Stimulated activated CD8-positive, alpha-beta memory T cell treated with anti-CD3 and anti-CD28 coated beads, Interleukin-15, amount 100 ng/mL, for 48 hours (primary cell): ENCODE measurements at regions not wholly inside any gene's neighbourhood (a gene's known extent, or its start where the extent isn't known, plus 50 kb on each side); places are given as distances from the start of the nearest gene placed in this dataset.

ENCODE experiments used
- DNase-seq, 2 donors: peaks; one replicate each; pipeline ENCODE4 v3.0.0-alpha.2; 2020; ENCODE audit warnings: low read depth in 2 of 2

DNA sequence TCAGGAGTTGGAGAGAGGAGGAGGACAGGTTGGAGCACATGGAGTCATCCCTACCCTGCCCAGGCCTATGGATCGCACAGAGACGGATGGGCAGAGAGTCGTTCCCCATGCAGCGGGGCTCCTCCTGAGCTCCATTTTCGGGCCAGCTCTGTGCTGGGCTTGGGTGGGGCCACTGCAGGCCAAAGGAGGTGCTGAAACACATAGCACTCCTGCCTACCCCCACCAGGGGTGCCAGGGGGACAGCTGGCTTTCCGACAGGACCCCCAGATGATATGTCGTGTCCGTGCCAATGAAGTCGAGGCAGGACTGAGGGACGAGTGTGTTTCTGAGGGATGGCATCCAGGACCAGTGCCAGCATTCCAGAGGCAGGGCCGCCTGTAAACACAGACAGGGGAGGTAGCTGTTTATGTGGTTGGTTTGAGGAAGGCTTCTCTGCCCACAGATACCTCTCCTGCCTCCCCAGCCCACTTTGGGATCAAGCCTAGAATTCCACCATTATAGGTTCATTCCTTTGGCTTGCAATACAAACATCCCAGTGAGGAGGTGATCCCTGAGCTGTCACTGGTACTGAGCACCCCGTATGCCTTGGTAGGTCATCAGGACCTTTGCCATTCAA lies 116.6 kb downstream of the GLI2 start:
- no peak for DNase-seq

DNA sequence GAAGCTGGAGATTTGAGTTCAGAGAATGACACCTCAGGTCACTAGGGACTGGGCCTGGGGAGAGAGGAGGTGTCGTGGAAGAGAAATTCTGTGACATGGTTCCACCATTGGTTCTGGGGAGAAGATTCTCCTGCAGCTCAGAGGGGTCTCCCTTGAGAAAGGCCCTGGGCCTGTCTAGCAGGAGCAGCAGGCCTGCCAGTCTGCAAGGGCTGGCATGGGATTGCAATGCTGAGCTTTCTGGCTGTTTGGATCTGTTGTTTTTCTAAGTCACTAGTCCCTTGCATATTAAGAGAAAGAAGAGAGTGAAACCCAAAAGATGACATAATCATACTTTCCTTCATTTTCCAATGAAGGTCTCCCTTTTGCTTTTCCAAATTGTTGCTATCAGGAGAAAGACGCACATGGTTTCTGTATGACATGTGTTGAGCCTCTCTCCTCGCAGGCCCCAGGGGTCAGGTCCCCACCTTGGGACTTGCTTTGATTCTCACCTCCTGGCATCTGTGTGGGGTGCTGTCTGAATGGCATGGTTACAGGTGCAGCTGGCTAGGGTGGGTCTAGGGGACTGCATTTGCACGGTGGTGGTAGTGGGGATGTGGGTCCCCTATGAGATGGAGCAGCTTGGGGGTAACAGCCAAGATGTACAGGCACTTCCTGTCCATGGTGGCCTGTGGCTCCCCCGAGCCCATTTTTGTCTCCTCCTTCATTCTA lies 117.8 kb downstream of the GLI2 start:
- no peak for DNase-seq

DNA sequence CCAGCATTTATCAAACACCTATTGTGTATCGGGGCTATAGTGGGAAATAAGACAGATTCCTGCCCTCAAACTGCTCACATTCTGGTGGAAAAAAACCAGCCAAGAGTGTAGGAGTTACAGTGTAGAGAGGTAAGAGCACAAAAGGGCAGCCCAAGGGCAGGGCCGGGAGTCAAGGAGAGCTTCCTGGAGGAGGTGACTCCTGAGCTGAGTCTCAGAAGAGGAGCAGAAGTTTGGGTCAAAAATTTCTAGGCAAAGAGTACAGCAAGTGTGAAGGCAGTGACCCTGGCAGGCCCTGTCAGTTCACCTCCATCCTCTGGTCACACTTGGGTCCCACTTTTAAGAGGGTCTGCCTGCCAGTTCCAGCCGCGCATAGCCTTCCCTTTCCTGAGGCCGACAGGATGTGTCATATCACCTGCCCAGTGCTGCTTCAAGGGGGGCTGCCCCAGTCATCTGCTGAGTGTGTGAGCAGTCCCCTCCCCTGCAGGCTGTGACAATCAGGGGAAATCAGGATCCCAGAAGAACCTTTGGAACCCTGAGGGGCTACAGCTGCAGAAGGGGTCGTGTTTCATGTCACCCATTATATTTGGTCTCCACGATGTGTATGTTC lies 118.4 kb downstream of the GLI2 start:
- DNase-seq: no peak

DNA sequence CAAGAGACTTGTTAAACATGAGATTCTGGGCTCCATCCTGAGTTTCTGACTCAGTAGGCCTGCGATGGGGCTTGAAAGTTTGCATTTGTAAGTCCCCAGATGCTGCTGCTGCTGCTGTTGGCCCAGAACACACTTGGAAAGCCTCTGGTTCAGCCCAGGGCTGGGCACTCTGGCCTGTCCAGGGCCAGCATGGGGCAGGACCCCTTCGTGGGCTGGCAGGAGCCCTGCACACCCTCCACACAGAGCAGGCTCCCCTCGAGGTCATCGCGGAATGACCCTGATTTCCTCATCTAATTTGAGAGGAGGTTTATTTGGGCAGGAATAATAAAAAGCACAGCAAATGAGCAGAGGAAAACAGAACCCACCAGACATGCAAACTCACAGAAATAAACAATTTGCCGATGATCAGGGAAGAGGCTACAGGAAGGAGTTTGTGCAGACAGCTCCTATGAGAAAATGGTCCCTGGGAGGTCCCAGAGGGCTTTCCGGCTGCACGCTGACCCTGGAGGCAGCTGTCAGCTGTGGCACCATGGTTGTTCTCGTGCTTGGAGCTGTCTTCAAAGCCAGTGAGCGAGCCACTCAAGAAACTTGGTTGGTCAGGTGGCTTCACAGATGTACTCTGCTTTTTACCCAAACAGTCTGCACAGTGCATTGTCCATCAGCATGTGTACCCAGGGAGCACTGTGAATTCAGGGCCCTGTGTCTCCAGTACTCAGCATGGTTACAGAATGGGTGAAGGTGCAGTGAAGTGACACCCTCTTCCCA lies 119.3 kb downstream of the GLI2 start:
- no peak for DNase-seq

DNA sequence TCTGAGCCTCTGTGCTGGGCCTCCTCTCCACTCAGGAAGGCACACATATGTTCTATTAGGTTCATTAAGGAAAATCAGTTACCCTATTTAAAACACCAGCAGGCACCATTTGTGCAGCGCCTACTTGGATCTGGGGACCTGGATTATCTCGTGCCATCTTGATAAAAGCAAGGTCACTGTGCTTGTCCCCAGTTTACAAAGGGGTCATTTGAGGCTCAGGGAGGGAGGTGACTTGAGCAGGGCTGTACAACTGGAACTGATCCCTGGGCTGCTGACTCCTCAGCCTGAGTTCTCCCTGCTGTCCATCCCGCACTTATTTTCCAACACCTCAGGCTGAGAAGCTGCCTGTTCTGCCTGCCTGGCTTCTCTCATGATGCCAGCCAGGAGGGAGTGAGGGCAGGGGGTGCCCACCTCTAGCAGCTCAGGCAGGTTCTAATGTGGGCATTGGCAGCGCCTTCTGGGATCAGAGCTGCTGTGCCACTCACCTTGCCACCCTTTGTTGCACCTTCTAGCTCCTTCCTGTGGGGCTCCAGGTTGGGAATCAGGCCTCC lies 120.3 kb downstream of the GLI2 start:
- no peak for DNase-seq

DNA sequence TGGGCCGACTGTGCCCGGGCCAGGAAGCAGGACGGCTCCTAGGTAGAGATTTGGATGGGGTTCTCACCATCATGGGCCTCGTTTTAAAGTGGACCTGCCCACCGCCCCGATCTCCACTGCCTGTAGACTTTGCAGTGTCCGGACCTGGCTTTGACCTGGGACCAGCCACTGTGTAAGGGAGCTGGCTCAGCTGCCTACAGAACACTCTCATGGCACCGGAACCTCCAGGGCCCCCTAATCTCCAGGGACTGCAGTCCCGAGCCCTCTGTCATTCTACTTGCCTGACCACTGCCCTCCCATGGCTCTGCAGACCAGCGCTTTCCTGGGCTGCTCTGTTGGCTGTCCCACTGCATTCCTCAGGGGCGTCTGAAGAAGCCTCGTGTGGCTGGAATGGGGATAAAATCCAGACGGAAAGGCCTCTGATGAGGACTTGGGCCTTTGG lies 120.8 kb downstream of the GLI2 start:
- DNase-seq: no peak

DNA sequence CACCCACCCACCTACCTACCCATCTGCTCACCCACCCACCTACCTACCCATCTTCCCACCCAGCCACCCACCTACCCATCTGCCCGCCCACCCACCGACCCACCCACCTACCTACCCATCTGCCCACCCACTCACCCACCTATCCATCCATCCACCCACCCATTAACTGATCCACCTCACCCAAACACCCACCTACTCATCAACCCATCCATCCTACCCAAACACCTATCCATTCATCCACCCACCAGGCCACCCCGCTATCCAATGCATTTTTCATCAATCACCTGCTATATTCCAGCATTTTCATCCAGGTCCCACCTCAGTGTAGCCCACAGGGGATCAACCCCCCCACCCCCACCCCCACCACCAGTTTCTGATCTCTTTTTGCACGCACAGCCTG lies 121.8 kb downstream of the GLI2 start:
- no peak for DNase-seq

DNA sequence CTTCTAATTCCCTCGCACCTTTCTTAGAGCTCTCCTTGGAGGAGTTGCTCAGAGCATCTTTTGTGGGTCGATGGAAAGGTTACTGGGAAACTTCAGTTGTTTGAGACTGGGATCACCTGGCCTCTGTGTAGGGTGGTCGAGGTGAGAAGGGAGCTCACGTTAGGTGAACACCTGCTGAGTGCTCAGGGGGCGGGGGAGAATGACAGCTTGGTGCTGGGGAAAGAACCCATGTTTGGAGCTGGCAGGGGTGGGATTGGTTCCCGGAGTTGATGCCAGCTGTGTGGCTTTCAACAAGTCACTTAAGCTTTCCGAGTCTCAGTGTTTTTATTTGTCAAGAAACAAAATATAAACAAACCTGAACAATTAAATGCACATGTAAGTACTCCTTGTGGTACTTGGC lies 122.3 kb downstream of the GLI2 start:
- no peak for DNase-seq

DNA sequence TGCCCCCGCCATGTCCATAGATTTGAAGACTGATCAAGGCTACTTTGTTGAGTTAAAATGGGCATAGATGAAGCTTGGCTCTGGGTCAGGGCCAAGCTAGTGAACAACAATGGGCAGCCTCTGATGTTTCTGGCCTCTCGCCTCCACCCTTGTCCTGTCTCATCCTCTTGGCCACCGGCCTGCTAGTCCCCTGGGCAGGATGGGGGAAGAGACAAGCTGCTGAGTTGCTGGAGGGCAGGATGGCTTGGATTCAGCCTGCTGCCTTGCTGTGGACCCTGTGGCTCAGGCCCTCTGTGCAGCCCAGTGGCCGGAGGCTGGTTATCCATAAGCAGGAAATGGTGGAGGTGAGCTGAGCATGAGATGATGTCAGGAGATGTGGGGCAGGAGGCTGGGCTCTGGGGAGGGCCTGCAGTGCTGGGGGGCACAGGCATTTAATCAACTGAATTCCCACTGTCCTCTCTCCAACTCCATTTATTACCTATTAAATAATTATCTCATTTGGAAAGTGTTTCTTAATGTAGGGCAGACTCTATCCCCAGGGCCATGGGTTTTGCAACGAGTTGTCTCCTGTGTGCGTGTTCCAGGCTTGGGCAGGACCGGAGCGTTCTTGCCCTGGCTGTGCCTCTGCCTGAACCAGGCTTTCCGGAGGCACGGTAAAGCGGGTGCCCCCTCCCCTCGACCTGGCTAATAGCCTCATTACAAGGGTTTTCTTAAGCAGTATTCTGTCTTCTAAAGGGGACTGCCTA lies 122.9 kb downstream of the GLI2 start:
- no peak for DNase-seq

DNA sequence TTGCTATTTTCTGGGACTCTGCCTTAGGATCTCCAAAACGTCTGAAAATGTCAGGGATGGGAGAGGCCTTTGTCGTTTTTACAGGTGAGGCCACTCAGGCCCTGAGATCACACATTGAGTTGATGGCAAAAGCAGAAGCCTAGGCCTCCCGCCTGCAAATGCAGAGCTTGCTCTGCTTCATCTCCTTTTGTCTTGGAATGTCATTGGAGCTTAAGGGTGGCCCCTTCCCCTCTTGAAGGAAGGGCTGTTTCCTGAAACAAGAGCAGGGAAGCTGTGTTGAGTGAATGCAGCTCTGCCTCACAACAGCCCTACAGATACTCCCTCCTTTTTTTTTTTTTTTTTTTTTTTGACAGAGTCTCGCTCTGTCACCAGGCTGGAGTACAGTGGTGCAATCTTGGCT lies 123.5 kb downstream of the GLI2 start:
- DNase-seq: no peak

DNA sequence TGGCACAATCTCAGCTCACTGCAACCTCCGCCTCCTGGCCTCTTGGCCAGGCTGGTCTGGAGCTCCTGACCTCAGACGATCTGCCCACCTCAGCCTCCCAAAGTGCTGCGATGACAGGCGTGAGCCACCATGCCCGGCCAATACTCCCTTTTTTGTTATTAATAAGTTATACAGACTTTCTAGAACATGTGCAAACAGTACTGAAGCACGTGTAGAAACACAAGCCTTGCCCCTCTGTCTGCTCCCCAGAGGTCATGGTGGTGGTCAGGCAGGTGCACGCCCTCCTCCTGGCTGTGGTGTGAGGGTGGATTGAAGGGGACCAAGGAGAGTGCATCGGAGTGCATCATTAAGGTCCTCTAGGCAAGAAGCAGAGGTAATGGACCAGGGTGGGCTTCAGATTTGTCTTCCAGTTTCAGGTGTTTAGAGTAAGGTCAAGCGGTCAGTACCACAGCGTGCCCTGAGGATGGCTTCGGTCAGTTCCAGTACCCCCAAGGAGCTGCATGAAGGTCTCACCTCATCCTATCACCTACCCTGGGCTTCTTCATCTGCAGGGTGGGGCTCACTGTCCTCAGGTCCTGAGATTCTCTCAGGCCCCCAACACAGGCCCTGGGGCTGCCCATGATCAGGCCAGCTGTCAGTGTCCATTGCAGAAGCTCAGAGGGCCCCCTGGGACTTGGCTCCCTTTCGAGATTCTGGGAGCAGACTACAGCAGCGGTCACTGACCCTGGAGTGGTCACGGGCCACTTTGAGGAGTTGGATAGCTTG lies 124.3 kb downstream of the GLI2 start:
- no peak for DNase-seq

DNA sequence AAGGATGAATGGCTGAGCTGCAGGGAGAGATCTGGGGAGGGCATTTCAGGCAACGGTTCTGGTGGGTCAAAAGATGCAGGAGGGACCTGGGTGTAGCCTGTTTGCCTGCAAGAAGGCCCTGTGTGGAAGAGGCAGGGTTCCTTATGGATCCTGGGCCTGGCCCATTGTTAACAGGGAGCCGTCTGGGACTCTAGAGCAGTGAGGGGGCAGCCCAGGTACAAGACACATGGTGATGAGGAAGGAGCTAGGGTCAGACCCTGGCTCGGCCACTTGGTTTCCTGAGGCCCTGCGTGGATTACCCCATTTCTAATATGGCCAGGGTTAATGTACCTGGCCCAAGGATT lies 124.9 kb downstream of the GLI2 start:
- DNase-seq: no peak

DNA sequence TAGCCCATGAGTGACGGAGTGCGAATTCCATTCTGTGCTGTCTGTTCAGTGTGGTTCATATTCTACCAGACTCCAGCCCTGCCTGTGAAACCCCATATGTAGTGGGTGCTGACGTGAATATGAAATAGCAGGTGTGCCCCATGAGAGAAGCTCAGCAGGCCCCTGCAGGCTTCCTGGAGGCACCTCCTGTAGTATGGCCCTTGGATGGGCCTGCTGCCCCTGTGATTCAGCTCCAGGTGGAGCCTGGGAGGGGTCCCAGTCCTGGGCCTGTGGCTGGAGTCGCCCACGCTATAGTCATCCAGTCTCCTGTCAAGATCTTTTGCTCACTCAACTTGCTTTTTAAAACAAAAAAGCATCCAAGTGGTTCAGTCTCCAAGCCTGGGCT lies 125.5 kb downstream of the GLI2 start:
- no peak for DNase-seq

DNA sequence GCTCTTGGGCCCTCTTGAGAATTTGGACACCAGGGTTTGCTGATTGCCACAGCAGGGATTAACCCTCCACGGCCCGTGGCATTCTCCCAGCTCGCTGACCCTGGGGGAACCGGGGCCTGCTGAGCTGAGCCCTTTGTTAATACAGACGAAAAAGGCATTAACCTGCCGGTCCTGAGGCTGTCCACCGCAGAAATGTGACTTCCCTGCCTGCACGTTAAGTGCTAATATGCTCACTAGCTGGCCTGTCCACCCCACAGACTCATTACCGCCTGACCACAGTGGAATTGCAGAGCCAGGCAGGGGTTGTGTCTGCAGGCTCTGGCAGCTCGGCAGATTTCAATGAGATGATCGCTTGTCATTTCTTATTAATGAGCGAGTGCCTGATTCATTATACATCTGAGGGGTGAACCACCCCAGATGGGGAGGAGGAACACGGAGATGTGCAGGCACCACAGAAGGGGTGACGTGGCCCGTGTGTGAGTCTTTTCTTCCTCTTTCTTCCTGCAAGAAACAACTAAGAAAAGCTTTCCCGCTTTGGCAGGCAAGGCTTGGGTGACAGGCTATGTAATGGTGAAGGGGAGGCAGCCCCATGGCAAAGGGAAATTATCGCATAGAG lies 126.0 kb downstream of the GLI2 start:
- DNase-seq: no peak

DNA sequence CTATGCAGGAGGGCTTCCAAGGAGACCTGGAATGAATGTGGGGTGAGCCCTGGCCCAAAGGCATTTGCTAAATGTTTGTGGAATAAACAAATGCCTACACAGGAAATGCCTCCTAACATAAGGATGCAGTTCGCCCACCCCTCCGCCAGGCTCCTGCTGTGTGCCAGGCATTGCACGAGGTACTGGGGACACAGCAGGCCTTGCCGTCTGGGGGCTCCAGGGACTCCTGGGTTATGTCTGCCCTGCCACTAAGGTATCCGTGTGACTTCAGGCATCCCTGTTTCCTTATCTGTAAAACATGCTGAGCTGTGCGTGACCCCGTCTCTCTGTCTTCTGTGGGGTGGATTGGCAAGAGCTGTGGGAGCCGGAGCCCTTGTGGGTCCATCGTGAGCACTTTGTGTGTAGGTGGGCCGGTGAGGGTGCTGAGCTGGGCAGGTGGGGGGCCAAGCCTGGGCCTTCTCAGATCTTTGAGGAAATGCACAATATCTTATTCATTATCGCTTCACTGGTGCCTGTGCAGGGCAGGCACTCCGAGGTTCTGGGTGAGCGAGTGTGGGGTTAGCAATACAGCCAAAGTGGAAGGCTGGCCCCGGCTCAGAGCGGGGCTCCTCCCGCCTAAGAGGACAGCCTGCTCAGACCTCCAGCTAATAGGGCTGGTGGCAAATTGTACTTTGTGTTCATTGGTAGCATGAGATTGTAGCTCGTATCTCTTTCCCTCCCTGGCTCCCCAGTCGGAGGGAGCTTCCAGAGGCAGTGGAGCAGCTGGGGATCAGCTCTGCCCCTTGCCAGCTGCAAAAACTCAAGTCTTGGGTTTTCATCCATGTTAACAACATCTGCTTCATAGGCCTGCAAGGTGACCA lies 126.8 kb downstream of the GLI2 start:
- DNase-seq: no peak

DNA sequence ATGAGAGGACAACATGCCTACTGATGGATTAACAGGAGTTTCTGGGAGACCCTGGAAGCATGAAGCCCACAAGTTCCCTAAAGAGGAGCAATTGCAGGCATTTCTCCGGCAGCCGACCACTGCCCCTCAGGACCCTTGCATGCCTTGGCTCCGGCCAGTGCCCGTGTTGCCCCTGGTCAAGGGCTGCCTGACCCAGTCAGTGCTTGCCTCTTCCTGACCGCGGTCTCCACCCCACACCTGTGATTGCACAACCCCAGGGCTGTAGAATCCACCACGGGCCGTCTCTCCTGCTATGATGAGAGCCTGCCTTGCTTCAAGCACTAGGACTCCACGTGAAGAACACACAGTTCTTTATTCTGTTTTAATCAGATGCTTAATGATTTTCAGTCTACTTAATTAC lies 127.5 kb downstream of the GLI2 start:
- DNase-seq: no peak

DNA sequence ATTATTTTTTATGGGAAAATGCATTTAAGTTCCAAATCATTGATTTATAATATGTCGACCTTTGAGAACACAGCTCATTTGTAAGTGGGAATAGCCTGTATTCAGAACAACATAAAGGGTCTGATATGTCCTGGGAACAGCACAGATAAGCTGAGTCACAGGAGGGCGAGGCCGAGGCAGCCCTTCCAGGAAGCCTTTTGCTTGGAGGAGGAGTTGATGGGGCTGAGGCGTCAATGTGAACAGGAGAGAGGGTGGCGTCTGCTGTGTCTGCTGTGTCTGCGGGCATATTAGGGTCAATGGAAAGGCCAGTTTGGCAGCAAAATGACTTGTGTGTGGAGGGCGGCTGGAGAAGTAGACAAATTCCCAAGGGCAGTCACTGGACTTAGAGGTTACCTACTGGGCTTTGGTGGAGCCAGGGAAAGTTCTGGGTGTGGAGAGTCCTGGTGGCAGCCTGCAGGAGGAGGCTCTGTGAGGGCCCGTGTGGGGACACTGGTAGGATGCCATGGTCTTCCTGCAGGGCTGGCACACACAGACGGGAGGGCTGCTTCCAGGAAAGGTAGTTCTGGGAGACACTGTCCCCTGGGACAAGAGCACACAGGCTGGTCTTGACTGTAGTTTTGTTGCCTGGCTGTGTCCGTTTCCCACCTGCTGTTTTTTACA lies 128.1 kb downstream of the GLI2 start:
- no peak for DNase-seq

DNA sequence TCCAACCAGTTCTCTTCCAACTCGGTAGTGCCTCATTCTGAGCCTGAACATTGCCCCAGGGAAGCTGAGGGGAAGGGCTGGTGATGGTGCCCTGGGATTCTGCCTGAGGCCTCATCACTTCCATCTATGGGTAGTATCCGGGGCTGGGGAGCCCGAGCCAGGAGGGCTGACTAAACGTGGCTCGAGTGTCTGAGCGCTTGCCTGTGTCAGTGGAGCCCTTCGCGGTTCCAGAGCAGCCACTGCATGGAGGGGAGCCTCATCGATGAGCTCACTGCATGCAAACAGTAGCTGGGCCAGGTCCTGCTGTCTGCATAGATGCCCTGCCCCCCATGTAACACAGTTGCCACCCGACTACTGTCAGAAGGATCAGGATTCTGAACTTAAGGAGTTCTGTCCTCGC lies 129.3 kb downstream of the GLI2 start:
- DNase-seq: no peak

DNA sequence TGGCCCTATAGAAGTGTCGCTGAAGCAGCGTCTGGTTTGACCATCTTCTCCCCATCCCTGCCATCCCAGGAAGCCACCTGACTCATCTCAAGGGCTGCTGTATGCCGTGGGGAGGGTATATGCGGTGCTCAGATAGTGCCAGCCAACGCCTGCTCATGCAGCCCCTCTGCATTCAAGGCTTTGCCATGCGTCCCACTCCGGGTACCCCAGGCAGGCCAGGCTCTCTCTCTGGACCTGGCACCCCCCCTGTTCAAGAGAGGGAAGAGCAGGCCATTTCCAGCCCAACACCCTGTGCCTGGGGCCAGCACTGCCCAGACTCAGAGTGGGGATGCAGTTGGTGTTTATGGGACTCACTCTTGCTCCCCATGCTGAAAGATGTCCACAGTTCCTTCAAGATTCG lies 130.0 kb downstream of the GLI2 start:
- no peak for DNase-seq
